ENCODE measurements at regions not wholly inside any gene's neighbourhood (a gene's known extent, or its start where the extent isn't known, plus 50 kb on each side); places are given as distances from the start of the nearest gene placed in this dataset.
"Not testable (repeated sequence)": the region's sequence is repeated elsewhere in the genome, so short reads cannot be mapped to it uniquely, and the experiment has no call there.

- TF ChIP-seq, protein P1, sequence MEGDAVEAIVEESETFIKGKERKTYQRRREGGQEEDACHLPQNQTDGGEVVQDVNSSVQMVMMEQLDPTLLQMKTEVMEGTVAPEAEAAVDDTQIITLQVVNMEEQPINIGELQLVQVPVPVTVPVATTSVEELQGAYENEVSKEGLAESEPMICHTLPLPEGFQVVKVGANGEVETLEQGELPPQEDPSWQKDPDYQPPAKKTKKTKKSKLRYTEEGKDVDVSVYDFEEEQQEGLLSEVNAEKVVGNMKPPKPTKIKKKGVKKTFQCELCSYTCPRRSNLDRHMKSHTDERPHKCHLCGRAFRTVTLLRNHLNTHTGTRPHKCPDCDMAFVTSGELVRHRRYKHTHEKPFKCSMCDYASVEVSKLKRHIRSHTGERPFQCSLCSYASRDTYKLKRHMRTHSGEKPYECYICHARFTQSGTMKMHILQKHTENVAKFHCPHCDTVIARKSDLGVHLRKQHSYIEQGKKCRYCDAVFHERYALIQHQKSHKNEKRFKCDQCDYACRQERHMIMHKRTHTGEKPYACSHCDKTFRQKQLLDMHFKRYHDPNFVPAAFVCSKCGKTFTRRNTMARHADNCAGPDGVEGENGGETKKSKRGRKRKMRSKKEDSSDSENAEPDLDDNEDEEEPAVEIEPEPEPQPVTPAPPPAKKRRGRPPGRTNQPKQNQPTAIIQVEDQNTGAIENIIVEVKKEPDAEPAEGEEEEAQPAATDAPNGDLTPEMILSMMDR (conservative IDR thresholded peaks at IDR 0.05; ENCODE audit: low read length) = not testable (repeated sequence)
- not testable (repeated sequence) for TF ChIP-seq EZH2phosphoT487 (IDR thresholded peaks at IDR 0.05; ENCODE audit: borderline replicate concordance)
These were observed 151.1 kb downstream of the NPIPB11 start for GRCh38 chr16:29255496-29255796.

Data from Loucy (cell line).